Transverse colon (tissue), 3 donors: ENCODE measurements at regions not wholly inside any gene's neighbourhood (a gene's known extent, or its start where the extent isn't known, plus 50 kb on each side); places are given as distances from the start of the nearest gene placed in this dataset.

Experiments used
- CTCF ChIP-seq, 5 experiments: fragments of 200-600 bp in 3 of 5; fragments of 450-650 bp in 2 of 5; sonication (generic) in 3 of 5; IDR thresholded peaks; 1 replicate in 2 of 5; 2 replicates in 3 of 5; pipeline ENCODE4 v1.5.1; 2016 to 2017; ENCODE audit warnings: antibody characterized with exemption in 5 of 5, inconsistent platforms in 3 of 5, mild to moderate bottlenecking in 2 of 5, moderate library complexity in 1 of 5
- POLR2A ChIP-seq: fragments of 450-650 bp; IDR thresholded peaks from one replicate; pipeline ENCODE4 v1.6.1; 2016; ENCODE audit warnings: antibody characterized with exemption, mild to moderate bottlenecking, moderate library complexity

GRCh38 chr13:107271227-107271626 is 703.3 kb upstream of the ARGLU1 start:
- TF ChIP-seq CTCF (IDR thresholded peaks at IDR 0.05) = no peak
- no peak for TF ChIP-seq POLR2A
